PFSK-1 (cell line): ENCODE measurements at regions not wholly inside any gene's neighbourhood (a gene's known extent, or its start where the extent isn't known, plus 50 kb on each side); places are given as distances from the start of the nearest gene placed in this dataset.

Experiments
- FOXP2 ChIP-seq: optimal IDR thresholded peaks from 2 replicates; pipeline ENCODE3; 2011; ENCODE audit warnings: borderline replicate concordance, control low read depth, inconsistent platforms; ENCODE audit not compliant: insufficient read depth; ENCODE audit errors: extremely low read length, extremely low read depth
- POLR2AphosphoS5 ChIP-seq: IDR thresholded peaks from 2 replicates; pipeline ENCODE4 v1.6.1; 2012; ENCODE audit warnings: low read depth, mild to moderate bottlenecking, control low read depth, low read length, moderate library complexity
- SIN3A ChIP-seq: IDR thresholded peaks from 2 replicates; pipeline ENCODE4 v1.6.1; 2012; ENCODE audit warnings: mild to moderate bottlenecking, low read length, moderate library complexity, borderline replicate concordance; ENCODE audit not compliant: insufficient read depth
- TAF1 ChIP-seq: IDR thresholded peaks from 2 replicates; pipeline ENCODE4 v1.6.1; 2012; ENCODE audit warnings: low read length, control low read depth, borderline replicate concordance; ENCODE audit not compliant: insufficient read depth
- TF ChIP-seq, protein P1 (sequence below), 2 experiments: IDR thresholded peaks; 2 replicates each; pipeline versions ENCODE4 v1.6.1 to v1.8.0; 2011 to 2012; ENCODE audit warnings: low read depth in 2 of 2, low read length in 2 of 2, control low read depth in 1 of 2, inconsistent platforms in 1 of 2, mild to moderate bottlenecking in 1 of 2, moderate library complexity in 1 of 2; ENCODE audit not compliant: insufficient read depth in 1 of 2

DNA sequence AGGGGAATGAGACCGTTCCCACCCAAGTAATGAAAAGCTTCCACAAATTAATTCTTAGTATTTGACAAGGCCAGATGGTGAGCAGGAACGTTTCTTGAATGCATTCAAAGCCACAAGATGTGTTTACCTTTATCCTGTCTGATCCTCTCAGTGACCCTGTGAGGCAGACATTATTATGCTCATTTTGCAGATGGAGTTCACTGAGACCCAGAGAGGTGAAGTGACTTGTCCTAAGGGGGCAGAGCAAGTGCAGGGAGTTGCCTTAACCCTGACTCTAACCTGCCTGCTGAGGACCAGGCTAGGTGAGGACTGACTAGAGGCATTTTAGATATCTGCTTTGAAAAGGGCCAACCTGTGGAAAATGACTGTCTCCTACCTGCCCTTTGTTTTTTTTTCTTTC lies 156.7 kb downstream of the HAPSTR1 start:
- TF ChIP-seq POLR2AphosphoS5 (no peak), SIN3A (no peak), TAF1 (no peak)
- TF ChIP-seq, protein P1, sequence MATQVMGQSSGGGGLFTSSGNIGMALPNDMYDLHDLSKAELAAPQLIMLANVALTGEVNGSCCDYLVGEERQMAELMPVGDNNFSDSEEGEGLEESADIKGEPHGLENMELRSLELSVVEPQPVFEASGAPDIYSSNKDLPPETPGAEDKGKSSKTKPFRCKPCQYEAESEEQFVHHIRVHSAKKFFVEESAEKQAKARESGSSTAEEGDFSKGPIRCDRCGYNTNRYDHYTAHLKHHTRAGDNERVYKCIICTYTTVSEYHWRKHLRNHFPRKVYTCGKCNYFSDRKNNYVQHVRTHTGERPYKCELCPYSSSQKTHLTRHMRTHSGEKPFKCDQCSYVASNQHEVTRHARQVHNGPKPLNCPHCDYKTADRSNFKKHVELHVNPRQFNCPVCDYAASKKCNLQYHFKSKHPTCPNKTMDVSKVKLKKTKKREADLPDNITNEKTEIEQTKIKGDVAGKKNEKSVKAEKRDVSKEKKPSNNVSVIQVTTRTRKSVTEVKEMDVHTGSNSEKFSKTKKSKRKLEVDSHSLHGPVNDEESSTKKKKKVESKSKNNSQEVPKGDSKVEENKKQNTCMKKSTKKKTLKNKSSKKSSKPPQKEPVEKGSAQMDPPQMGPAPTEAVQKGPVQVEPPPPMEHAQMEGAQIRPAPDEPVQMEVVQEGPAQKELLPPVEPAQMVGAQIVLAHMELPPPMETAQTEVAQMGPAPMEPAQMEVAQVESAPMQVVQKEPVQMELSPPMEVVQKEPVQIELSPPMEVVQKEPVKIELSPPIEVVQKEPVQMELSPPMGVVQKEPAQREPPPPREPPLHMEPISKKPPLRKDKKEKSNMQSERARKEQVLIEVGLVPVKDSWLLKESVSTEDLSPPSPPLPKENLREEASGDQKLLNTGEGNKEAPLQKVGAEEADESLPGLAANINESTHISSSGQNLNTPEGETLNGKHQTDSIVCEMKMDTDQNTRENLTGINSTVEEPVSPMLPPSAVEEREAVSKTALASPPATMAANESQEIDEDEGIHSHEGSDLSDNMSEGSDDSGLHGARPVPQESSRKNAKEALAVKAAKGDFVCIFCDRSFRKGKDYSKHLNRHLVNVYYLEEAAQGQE (IDR thresholded peaks at IDR 0.05; ENCODE audit: insufficient read depth in 1 of 2, low read depth in 2 of 2, low read length in 2 of 2) = no peak

DNA sequence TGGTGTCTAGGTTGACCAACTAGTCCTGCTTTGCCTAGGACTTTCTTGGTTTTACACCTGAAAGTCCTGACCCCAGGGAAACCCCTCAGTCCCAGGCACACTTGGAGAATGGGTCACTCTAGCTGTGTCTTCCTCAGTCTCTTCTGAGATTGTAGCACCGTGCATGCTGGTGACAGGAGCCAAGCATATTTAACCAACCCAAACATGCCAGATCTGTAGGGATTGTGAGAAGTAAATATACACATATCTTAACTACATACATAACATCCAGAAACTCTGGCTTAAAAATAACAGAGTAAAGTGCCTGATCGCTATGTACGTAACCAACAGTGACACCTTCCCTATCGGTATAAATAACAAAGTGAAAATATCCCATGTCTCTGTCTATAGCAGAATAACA lies 158.1 kb downstream of the HAPSTR1 start:
- TF ChIP-seq POLR2AphosphoS5 = no peak
- no peak for TF ChIP-seq FOXP2
- TF ChIP-seq SIN3A = no peak
- TF ChIP-seq, protein P1 (IDR thresholded peaks at IDR 0.05; ENCODE audit: insufficient read depth in 1 of 2, low read depth in 2 of 2, low read length in 2 of 2) = no peak
- no peak for TF ChIP-seq TAF1

DNA sequence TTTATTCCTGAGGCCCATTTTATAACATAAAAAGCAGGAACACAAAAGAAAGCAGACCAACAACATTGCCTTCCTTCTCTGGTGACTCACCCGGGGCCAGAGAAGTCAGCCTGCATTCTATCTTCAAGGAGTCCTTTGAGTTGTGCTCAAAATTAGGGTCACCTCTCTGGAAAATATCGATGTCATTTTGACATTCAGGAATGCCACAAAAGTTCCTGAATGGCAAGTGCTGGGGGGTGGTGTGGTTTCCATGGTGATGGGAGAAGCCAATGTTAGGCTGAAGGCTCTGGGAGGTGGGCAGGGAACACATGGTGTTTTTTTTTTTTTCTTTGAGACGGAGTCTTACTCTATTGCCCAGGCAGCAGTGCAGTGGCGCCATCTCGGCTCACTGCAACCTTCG lies 159.6 kb downstream of the HAPSTR1 start:
- TF ChIP-seq POLR2AphosphoS5 (no peak), SIN3A (no peak), FOXP2 (no peak), TAF1 (no peak)
- TF ChIP-seq, protein P1 (IDR thresholded peaks at IDR 0.05; ENCODE audit: insufficient read depth in 1 of 2, low read depth in 2 of 2, low read length in 2 of 2) = no peak

DNA sequence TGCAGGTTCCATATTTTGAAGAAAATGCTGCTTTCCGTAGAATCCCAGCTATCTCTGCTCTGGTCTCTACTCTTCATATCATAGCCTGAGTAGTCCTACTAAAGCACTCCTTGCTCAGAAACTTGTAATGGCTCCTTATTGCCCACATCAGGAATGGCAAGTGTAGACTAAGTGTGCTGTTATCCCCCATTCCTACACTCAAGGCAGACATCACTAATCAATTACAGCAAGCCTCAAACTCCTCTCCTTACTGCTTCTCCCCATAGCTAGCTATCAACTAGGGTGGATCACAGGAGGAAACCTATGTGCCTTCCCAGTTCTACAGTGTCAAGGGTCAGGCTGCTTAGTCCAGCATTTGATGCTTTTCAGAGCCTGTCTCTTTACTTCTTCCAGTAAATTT lies 163.4 kb downstream of the HAPSTR1 start:
- no peak for TF ChIP-seq SIN3A
- no peak for TF ChIP-seq FOXP2
- no peak for TF ChIP-seq POLR2AphosphoS5
- TF ChIP-seq, protein P1 (IDR thresholded peaks at IDR 0.05; ENCODE audit: insufficient read depth in 1 of 2, low read depth in 2 of 2, low read length in 2 of 2) = no peak
- TF ChIP-seq TAF1 = no peak

DNA sequence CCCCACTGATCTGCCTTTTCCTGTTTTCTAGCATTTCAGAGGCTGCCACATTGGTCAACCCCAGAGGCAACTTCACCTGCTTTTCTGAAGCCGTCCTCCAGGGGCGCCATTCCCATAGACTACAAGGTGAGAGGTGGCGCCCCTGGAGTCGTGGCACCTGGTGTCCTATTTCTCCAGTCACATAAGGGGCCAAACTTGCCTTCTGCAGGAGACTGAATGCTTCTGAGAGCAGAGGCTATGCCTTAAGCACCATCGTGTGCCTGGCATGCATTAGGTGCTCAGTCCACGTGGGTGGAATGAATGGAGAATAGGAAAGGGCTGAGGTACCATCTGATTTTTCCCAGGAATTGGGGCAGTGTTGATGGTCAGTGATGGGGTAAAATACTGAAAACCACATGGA lies 164.8 kb downstream of the HAPSTR1 start:
- no peak for TF ChIP-seq TAF1

DNA sequence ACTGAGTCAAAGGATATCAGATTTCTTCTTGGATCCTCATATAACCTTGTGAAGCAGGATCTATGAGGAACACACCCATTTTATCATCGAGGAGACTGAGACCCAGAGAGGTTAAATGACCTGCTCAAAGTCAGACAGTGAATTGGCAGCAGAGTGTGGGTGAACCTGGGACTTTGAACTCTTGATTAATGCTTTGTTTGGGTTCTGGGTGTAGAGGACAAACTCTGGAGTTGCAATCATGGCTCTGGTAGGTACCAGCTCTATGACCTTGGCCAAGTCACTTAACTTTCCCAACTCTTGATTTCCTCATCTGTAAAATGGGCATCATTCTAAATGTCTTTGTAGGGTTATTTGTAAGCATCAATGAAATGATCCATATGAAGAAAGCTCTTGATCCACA lies 166.4 kb downstream of the HAPSTR1 start:
- TF ChIP-seq POLR2AphosphoS5 (no peak), TAF1 (no peak), FOXP2 (no peak), SIN3A (no peak)
- TF ChIP-seq, protein P1 (IDR thresholded peaks at IDR 0.05; ENCODE audit: insufficient read depth in 1 of 2, low read depth in 2 of 2, low read length in 2 of 2) = no peak
